ENCODE measurements at regions not wholly inside any gene's neighbourhood (a gene's known extent, or its start where the extent isn't known, plus 50 kb on each side); places are given as distances from the start of the nearest gene placed in this dataset.

DNA sequence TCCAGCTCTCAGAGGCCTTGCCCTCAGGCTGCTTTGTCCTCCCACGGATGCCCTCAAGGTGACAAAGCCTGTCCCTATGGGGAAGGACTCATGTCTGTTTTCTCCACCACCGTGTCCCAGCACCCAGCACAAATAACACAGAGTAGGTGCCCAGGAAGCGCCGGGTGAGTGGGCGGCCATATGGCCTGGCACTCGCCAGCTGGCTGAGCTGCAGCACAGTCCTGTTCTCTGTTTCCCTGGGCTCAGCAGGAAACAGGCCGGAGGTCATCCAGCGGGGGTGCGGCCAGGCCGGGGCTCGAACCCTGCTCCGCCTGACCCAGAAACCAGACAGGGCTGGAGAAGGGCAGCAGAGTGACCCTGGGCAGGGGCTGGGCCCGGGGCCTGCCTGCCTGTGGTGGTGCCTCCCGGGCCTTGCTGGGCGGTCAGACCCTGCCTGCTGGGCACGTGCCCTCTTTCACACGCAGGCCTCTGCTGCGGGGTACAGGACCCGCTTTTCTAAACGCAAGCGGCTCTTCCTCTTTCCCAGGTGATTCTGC lies 139.0 kb upstream of the CIBAR2 start:
- no peaks in the 10 kb centered on the region for H3K27me3 ChIP-seq (ENCODE audit: control insufficient read depth in 2 of 2, insufficient read depth in 2 of 2, low read length in 2 of 2)
- no peak overlapping the region for H3K9ac ChIP-seq (ENCODE audit: insufficient read depth, low read length, poor library complexity, severe bottlenecking)
- no peaks in the 10 kb centered on the region for H3K79me2 ChIP-seq (ENCODE audit: insufficient read depth, low read length)
- H4K20me1 ChIP-seq (ENCODE audit: insufficient read depth, low read length), result no peaks in the 10 kb centered on the region
- H3K27ac ChIP-seq (ENCODE audit: low read depth in 1 of 2, low read length in 2 of 2), result no peak overlapping the region
- H3K27me3 Mint-ChIP-seq (ENCODE audit: low read depth in 3 of 3), result peaks cover 3 to 9% (median 9%) of the 10 kb centered on the region in 3 donors
- H3K36me3 Mint-ChIP-seq, result no peaks in the 10 kb centered on the region
- H3K4me2 ChIP-seq (replicated peaks; ENCODE audit: extremely low read depth, low read length, poor library complexity, severe bottlenecking), result no peak overlapping the region
- H3K4me3 ChIP-seq (replicated peaks in 1 of 3; ENCODE audit: low read depth in 2 of 3, low read length in 3 of 3), result no peak overlapping the region
- no peak for TF ChIP-seq CTCF (IDR thresholded peaks at IDR 0.05)
- no peaks in the 10 kb centered on the region for H3K9me3 ChIP-seq (replicated peaks in 1 of 2; ENCODE audit: control insufficient read depth in 1 of 2, insufficient read depth in 1 of 2, low read length in 2 of 2)
- H3K4me1 ChIP-seq (ENCODE audit: control insufficient read depth in 1 of 2, insufficient read depth in 2 of 2, low read length in 2 of 2), result no peaks in the 10 kb centered on the region
- H3K36me3 ChIP-seq (replicated peaks in 1 of 2; ENCODE audit: control insufficient read depth in 1 of 2, insufficient read depth in 2 of 2, low read length in 2 of 2), result no peaks in the 10 kb centered on the region
- no peaks in the 10 kb centered on the region for H3K4me1 Mint-ChIP-seq
- H2AFZ ChIP-seq (ENCODE audit: insufficient read depth, low read depth, low read length, poor library complexity, severe bottlenecking), result no peak overlapping the region
- no peak for DNase-seq
- no peak overlapping the region for H3K4me3 Mint-ChIP-seq
- WGBS (ENCODE audit: insufficient coverage), result 97% methylated on average over 19 of the region's 21 CpGs
- no peaks in the 10 kb centered on the region for H3K9me3 Mint-ChIP-seq
- intact Hi-C loops (cut with micrococcal nuclease), result no loop called here
- H3K27ac Mint-ChIP-seq, result peak overlapping the region in 1 of 7 donors; percentile 50

DNA sequence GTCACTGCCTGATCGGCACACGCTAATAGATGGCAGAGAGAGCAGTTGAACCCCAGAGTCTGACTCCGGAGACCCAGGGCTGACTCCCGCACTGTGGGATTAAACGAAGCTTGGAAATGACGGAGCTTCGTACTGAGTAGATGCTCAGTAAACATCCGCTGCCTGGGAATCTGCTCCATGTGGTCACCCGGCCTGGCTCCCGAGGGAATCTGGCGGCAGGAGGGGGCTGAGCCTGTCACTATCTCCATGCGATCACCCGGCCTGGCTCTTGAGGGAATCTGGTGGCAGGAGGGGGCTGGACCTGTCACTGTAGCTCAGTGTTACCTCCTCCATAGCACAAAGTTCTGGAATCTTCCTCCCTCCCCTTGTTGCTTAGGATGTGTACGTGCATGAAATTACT lies 139.7 kb upstream of the CIBAR2 start:
- peaks cover 3 to 8% (median 7%) of the 10 kb centered on the region in 3 donors for H3K27me3 Mint-ChIP-seq (ENCODE audit: low read depth in 3 of 3)
- no peaks in the 10 kb centered on the region for H3K27me3 ChIP-seq (ENCODE audit: control insufficient read depth in 2 of 2, insufficient read depth in 2 of 2, low read length in 2 of 2)
- H3K4me1 ChIP-seq (ENCODE audit: control insufficient read depth in 1 of 2, insufficient read depth in 2 of 2, low read length in 2 of 2), result no peaks in the 10 kb centered on the region
- DNase-seq, result no peak
- no peaks in the 10 kb centered on the region for H3K36me3 Mint-ChIP-seq
- H3K36me3 ChIP-seq (replicated peaks in 1 of 2; ENCODE audit: control insufficient read depth in 1 of 2, insufficient read depth in 2 of 2, low read length in 2 of 2), result no peaks in the 10 kb centered on the region
- no peaks in the 10 kb centered on the region for H3K9me3 ChIP-seq (replicated peaks in 1 of 2; ENCODE audit: control insufficient read depth in 1 of 2, insufficient read depth in 1 of 2, low read length in 2 of 2)
- intact Hi-C loops (cut with micrococcal nuclease), result no loop called here
- 96% methylated on average over 12 of the region's 14 CpGs for WGBS (ENCODE audit: insufficient coverage)
- no peak overlapping the region for H2AFZ ChIP-seq (ENCODE audit: insufficient read depth, low read depth, low read length, poor library complexity, severe bottlenecking)
- no peak overlapping the region for H3K27ac ChIP-seq (ENCODE audit: low read depth in 1 of 2, low read length in 2 of 2)
- H3K79me2 ChIP-seq (ENCODE audit: insufficient read depth, low read length), result no peaks in the 10 kb centered on the region
- no peak overlapping the region for H3K4me2 ChIP-seq (replicated peaks; ENCODE audit: extremely low read depth, low read length, poor library complexity, severe bottlenecking)
- H3K9ac ChIP-seq (ENCODE audit: insufficient read depth, low read length, poor library complexity, severe bottlenecking), result no peak overlapping the region
- H4K20me1 ChIP-seq (ENCODE audit: insufficient read depth, low read length), result no peaks in the 10 kb centered on the region
- H3K4me3 ChIP-seq (replicated peaks in 1 of 3; ENCODE audit: low read depth in 2 of 3, low read length in 3 of 3), result no peak overlapping the region
- TF ChIP-seq CTCF (IDR thresholded peaks at IDR 0.05), result no peak
- H3K27ac Mint-ChIP-seq, result no peak overlapping the region
- H3K9me3 Mint-ChIP-seq, result no peaks in the 10 kb centered on the region
- H3K4me1 Mint-ChIP-seq, result no peaks in the 10 kb centered on the region
- H3K4me3 Mint-ChIP-seq, result no peak overlapping the region

All from CD14-positive monocyte (primary cell).